Peyer's patch (tissue), 4 donors: ENCODE measurements at regions not wholly inside any gene's neighbourhood (a gene's known extent, or its start where the extent isn't known, plus 50 kb on each side); places are given as distances from the start of the nearest gene placed in this dataset.

Experiments
- DNase-seq, 3 donors: peaks; one replicate each; pipeline ENCODE4 v3.0.0-alpha.2; 2017 to 2019
- H3K27ac ChIP-seq, 4 donors: fragments of 200-600 bp; sonication (generic); one replicate each; pipeline ENCODE4 v1.5.1; 2016 to 2019
- H3K27me3 ChIP-seq, 2 donors: fragments of 200-600 bp; sonication (generic); one replicate each; pipeline ENCODE4 v1.5.1; 2019
- H3K36me3 ChIP-seq, 3 donors: fragments of 200-600 bp; sonication (generic); one replicate each; pipeline ENCODE4 v1.5.1; 2016 to 2019
- H3K4me1 ChIP-seq, 4 donors: fragments of 200-600 bp; sonication (generic); one replicate each; pipeline ENCODE4 v1.5.1; 2016 to 2019
- H3K4me3 ChIP-seq, 4 donors: fragments of 200-600 bp; sonication (generic); 1 replicate in 3 of 4; 2 replicates in 1 of 4; pipeline ENCODE4 v1.5.1; 2016 to 2019; ENCODE audit warnings: mild to moderate bottlenecking in 1 of 4
- H3K9me3 ChIP-seq, 4 donors: fragments of 200-600 bp; sonication (generic); one replicate each; pipeline ENCODE4 v1.5.1; 2016 to 2019; ENCODE audit warnings: mild to moderate bottlenecking in 1 of 4
- POLR2A ChIP-seq, 2 donors: fragments of 450-650 bp; IDR thresholded peaks; one replicate each; pipeline ENCODE4 v1.5.1; 2017; ENCODE audit warnings: antibody characterized with exemption in 2 of 2, mild to moderate bottlenecking in 2 of 2, moderate library complexity in 2 of 2
- TF ChIP-seq, protein P1 (sequence below), 6 experiments: fragments of 450-650 bp in 4 of 6; fragments of 200-600 bp in 2 of 6; sonication (generic) in 1 of 6; IDR thresholded peaks; one replicate each; pipeline ENCODE4 v1.5.1; 2017 to 2019; ENCODE audit warnings: antibody characterized with exemption in 6 of 6, mild to moderate bottlenecking in 3 of 6, moderate library complexity in 1 of 6

DNA sequence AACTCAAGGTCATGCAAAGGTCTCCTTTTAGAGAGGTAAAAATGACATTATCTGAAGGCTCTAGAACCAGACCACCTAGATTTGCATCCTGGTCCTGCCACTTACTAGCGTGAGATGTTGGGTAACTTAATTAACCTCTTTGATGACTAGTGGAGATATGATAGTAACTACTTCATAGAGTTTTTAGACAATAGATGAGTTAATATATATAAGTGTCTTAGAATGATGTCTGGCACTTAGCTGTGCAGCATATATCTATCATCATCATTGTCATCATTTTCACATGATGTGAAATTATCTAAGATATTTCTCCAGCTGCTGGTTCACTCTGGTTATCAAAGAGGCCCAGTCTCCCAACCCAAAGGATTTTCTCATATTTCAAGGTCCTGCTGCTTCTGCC is 126.1 kb upstream of the DCLK2 start:
- H3K4me1 ChIP-seq: no peaks in the 10 kb centered on the region
- DNase-seq: no peak
- TF ChIP-seq, protein P1, sequence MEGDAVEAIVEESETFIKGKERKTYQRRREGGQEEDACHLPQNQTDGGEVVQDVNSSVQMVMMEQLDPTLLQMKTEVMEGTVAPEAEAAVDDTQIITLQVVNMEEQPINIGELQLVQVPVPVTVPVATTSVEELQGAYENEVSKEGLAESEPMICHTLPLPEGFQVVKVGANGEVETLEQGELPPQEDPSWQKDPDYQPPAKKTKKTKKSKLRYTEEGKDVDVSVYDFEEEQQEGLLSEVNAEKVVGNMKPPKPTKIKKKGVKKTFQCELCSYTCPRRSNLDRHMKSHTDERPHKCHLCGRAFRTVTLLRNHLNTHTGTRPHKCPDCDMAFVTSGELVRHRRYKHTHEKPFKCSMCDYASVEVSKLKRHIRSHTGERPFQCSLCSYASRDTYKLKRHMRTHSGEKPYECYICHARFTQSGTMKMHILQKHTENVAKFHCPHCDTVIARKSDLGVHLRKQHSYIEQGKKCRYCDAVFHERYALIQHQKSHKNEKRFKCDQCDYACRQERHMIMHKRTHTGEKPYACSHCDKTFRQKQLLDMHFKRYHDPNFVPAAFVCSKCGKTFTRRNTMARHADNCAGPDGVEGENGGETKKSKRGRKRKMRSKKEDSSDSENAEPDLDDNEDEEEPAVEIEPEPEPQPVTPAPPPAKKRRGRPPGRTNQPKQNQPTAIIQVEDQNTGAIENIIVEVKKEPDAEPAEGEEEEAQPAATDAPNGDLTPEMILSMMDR (IDR thresholded peaks at IDR 0.05): no peak
- no peak overlapping the region for H3K4me3 ChIP-seq
- no peaks in the 10 kb centered on the region for H3K27me3 ChIP-seq
- no peaks in the 10 kb centered on the region for H3K9me3 ChIP-seq
- H3K36me3 ChIP-seq: no peaks in the 10 kb centered on the region
- no peak overlapping the region for H3K27ac ChIP-seq

GRCh38 chr4:149952716-149953115 is 125.5 kb upstream of the DCLK2 start:
- Histone ChIP-seq H3K9me3 (no peaks in the 10 kb centered on the region), H3K36me3 (no peaks in the 10 kb centered on the region), H3K4me1 (no peaks in the 10 kb centered on the region), H3K27me3 (no peaks in the 10 kb centered on the region), H3K27ac (no peak overlapping the region), H3K4me3 (no peak overlapping the region)
- no peak for TF ChIP-seq POLR2A (IDR thresholded peaks at IDR 0.05)
- TF ChIP-seq, protein P1 (IDR thresholded peaks at IDR 0.05): no peak
- DNase-seq: no peak

GRCh38 chr4:149955780-149956390 is 122.4 kb upstream of the DCLK2 start:
- no peaks in the 10 kb centered on the region for H3K36me3 ChIP-seq

DNA sequence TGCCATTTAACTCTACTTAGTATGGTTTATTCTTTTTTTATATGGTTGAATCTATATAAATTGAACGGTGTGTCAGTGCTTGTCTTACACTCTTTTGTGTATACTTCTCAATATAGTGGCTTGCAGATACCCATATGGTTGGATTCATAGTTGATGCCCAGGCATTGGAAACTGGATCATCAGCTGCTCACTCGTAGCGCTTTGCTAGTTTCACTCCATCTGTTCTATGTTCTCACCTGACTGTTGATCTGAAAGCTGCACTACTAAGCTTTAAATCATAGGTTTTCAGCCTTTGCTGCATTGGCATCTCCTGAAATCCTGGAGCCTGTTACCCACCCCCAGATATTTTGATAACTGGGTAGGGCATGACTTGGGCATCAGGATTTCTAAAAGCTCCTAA is 121.6 kb upstream of the DCLK2 start:
- no peak overlapping the region for H3K27ac ChIP-seq
- DNase-seq: no peak
- H3K9me3 ChIP-seq: no peaks in the 10 kb centered on the region
- H3K36me3 ChIP-seq: no peaks in the 10 kb centered on the region
- no peaks in the 10 kb centered on the region for H3K4me1 ChIP-seq
- no peaks in the 10 kb centered on the region for H3K27me3 ChIP-seq
- H3K4me3 ChIP-seq: no peak overlapping the region
- TF ChIP-seq, protein P1 (IDR thresholded peaks at IDR 0.05): no peak
- TF ChIP-seq POLR2A (IDR thresholded peaks at IDR 0.05): no peak

More at GRCh38 chr4:149955780-149956390, 122.4 kb upstream of the DCLK2 start:
- H3K9me3 ChIP-seq: no peaks in the 10 kb centered on the region
- no peaks in the 10 kb centered on the region for H3K4me1 ChIP-seq
- H3K27me3 ChIP-seq: no peaks in the 10 kb centered on the region
- no peak overlapping the region for H3K27ac ChIP-seq
- TF ChIP-seq, protein P1 (IDR thresholded peaks at IDR 0.05): no peak
- TF ChIP-seq POLR2A (IDR thresholded peaks at IDR 0.05): no peak
- no peak for DNase-seq
- H3K4me3 ChIP-seq: no peak overlapping the region

- Histone ChIP-seq H3K27ac (no peak overlapping the region), H3K4me3 (no peak overlapping the region), H3K36me3 (no peaks in the 10 kb centered on the region), H3K9me3 (no peaks in the 10 kb centered on the region), H3K4me1 (no peaks in the 10 kb centered on the region), H3K27me3 (no peaks in the 10 kb centered on the region)
- TF ChIP-seq POLR2A (IDR thresholded peaks at IDR 0.05): no peak
- TF ChIP-seq, protein P1 (IDR thresholded peaks at IDR 0.05): no peak
- no peak for DNase-seq
Observed at GRCh38 chr4:149961876-149962597, 116.2 kb upstream of the DCLK2 start.
